Middle frontal gyrus (tissue), 1 donor: ENCODE measurements at regions not wholly inside any gene's neighbourhood (a gene's known extent, or its start where the extent isn't known, plus 50 kb on each side); places are given as distances from the start of the nearest gene placed in this dataset.
"Not testable (repeated sequence)": the region's sequence is repeated elsewhere in the genome, so short reads cannot be mapped to it uniquely, and the experiment has no call there.

Experiments
- DNase-seq: peaks from one replicate; pipeline ENCODE4 v3.0.0-alpha.2; 2015; ENCODE audit warnings: low spot score; ENCODE audit errors: extremely low spot score

GRCh38 chr12:68547318-68547717 is 63.4 kb upstream of the RAP1B start:
- not testable (repeated sequence) for DNase-seq

GRCh38 chr12:68552605-68553195 is 58.0 kb upstream of the RAP1B start:
- not testable (repeated sequence) for DNase-seq

- no peak for DNase-seq
These were observed 53.5 kb upstream of the RAP1B start for GRCh38 chr12:68557011-68557730.

- no peak for DNase-seq
These were observed 51.5 kb upstream of the RAP1B start for GRCh38 chr12:68559246-68559645.

- DNase-seq = no peak
These were observed 50.5 kb upstream of the RAP1B start for GRCh38 chr12:68559984-68560850.

GRCh38 chr12:68560851-68561422 is 49.8 kb upstream of the RAP1B start:
- no peak for DNase-seq
